Smooth muscle cell (in vitro differentiated cells): ENCODE measurements at regions not wholly inside any gene's neighbourhood (a gene's known extent, or its start where the extent isn't known, plus 50 kb on each side); places are given as distances from the start of the nearest gene placed in this dataset.
"Not testable (repeated sequence)": the region's sequence is repeated elsewhere in the genome, so short reads cannot be mapped to it uniquely, and the experiment has no call there.

Experiments used
- DNase-seq: peaks from one replicate; lab custom pipeline; 2025; ENCODE audit not compliant: unreplicated experiment; lab: John Stamatoyannopoulos, UW
- H2AFZ ChIP-seq: fragments of 200-600 bp; sonication (generic); 2 replicates; pipeline ENCODE4 v1.6.0; 2016; ENCODE audit warnings: antibody characterized with exemption, low read depth, mild to moderate bottlenecking
- H3F3A ChIP-seq: fragments of 200-600 bp; sonication (generic); 2 replicates; pipeline ENCODE4 v1.6.0; 2017; ENCODE audit warnings: antibody characterized with exemption, low read depth
- H3K27ac ChIP-seq: fragments of 200-600 bp; sonication (generic); 2 replicates; pipeline ENCODE4 v1.5.1; 2016; ENCODE audit warnings: low read depth, mild to moderate bottlenecking
- H3K27me3 ChIP-seq: fragments of 200-600 bp; sonication (generic); 2 replicates; pipeline ENCODE4 v1.6.1; 2016; ENCODE audit warnings: low read depth, mild to moderate bottlenecking
- H3K36me3 ChIP-seq: fragments of 200-600 bp; sonication (generic); 2 replicates; pipeline ENCODE4 v1.5.1; 2016; ENCODE audit warnings: low read depth
- H3K4me1 ChIP-seq: fragments of 200-600 bp; sonication (generic); 2 replicates; pipeline ENCODE4 v1.5.1; 2016; ENCODE audit warnings: low read depth
- H3K4me2 ChIP-seq: fragments of 200-600 bp; sonication (generic); 2 replicates; pipeline ENCODE4 v1.6.0; 2016; ENCODE audit warnings: mild to moderate bottlenecking
- H3K4me3 ChIP-seq: fragments of 200-600 bp; sonication (generic); 2 replicates; pipeline ENCODE4 v1.5.1; 2016; ENCODE audit warnings: mild to moderate bottlenecking
- H3K79me2 ChIP-seq: fragments of 200-600 bp; sonication (generic); 2 replicates; pipeline ENCODE4 v1.6.0; 2016; ENCODE audit warnings: low read depth, mild to moderate bottlenecking
- H3K9ac ChIP-seq: fragments of 200-600 bp; sonication (generic); 2 replicates; pipeline ENCODE4 v1.6.0; 2016; ENCODE audit warnings: low read depth
- H3K9me3 ChIP-seq: fragments of 200-600 bp; sonication (generic); replicated peaks from 2 replicates; pipeline ENCODE4 v1.5.1; 2016; ENCODE audit warnings: low read depth
- H4K20me1 ChIP-seq: fragments of 200-600 bp; sonication (generic); 2 replicates; pipeline ENCODE4 v1.6.0; 2016; ENCODE audit warnings: low read depth
- CTCF ChIP-seq: fragments of 200-600 bp; sonication (generic); IDR thresholded peaks from 2 replicates; pipeline ENCODE4 v1.5.1; 2017; ENCODE audit warnings: borderline replicate concordance, mild to moderate bottlenecking, antibody characterized with exemption; ENCODE audit not compliant: insufficient read depth, poor library complexity, severe bottlenecking
- WGBS: methylation state at CpG from one replicate; pipeline ENCODE4 v1.1.7; 2016; ENCODE audit warnings: low lambda C conversion rate; 5-methylcytosine and 5-hydroxymethylcytosine counted together

- Histone ChIP-seq H3K4me3 (no peak overlapping the region), H3K9me3 (no peaks in the 10 kb centered on the region), H3K9ac (no peak overlapping the region), H3K27ac (no peak overlapping the region), H4K20me1 (no peaks in the 10 kb centered on the region), H3K4me2 (no peak overlapping the region), H3K79me2 (no peaks in the 10 kb centered on the region), H2AFZ (no peak overlapping the region), H3F3A (no peaks in the 10 kb centered on the region), H3K27me3 (no peaks in the 10 kb centered on the region), H3K36me3 (no peaks in the 10 kb centered on the region), H3K4me1 (no peaks in the 10 kb centered on the region)
- 65% methylated on average over 1 of the region's 1 CpG for WGBS
- TF ChIP-seq CTCF = no peak
- no peak for DNase-seq
Measured at GRCh38 chr3:191566469-191566868, 105.5 kb downstream of the PYDC2 start.

- H4K20me1 ChIP-seq = no peaks in the 10 kb centered on the region
- 93% methylated on average over 7 of the region's 7 CpGs for WGBS
- no peak overlapping the region for H2AFZ ChIP-seq
Measured at GRCh38 chr3:191568206-191568605, 107.2 kb downstream of the PYDC2 start.

GRCh38 chr3:191592105-191592504 is 131.1 kb downstream of the PYDC2 start:
- H3K27me3 ChIP-seq = no peaks in the 10 kb centered on the region
- no peak overlapping the region for H3K27ac ChIP-seq
- H3K4me3 ChIP-seq = no peak overlapping the region
- H3K9ac ChIP-seq = no peak overlapping the region
- no peak overlapping the region for H3K4me2 ChIP-seq
- H3F3A ChIP-seq = no peaks in the 10 kb centered on the region
- no peak overlapping the region for H2AFZ ChIP-seq
- no peaks in the 10 kb centered on the region for H3K79me2 ChIP-seq
- WGBS = 82% methylated on average over 1 of the region's 1 CpG
- H3K36me3 ChIP-seq = no peaks in the 10 kb centered on the region
- H3K4me1 ChIP-seq = no peaks in the 10 kb centered on the region
- H3K9me3 ChIP-seq = no peaks in the 10 kb centered on the region
- no peaks in the 10 kb centered on the region for H4K20me1 ChIP-seq
- no peak for TF ChIP-seq CTCF
- no peak for DNase-seq

More at GRCh38 chr3:191568206-191568605, 107.2 kb downstream of the PYDC2 start:
- Histone ChIP-seq H3K79me2 (no peaks in the 10 kb centered on the region), H3K4me3 (no peak overlapping the region), H3K4me1 (no peaks in the 10 kb centered on the region), H3K9ac (no peak overlapping the region), H3K27ac (no peak overlapping the region), H3F3A (no peaks in the 10 kb centered on the region), H3K27me3 (no peaks in the 10 kb centered on the region), H3K4me2 (no peak overlapping the region), H3K9me3 (no peaks in the 10 kb centered on the region), H3K36me3 (no peaks in the 10 kb centered on the region)
- DNase-seq = no peak
- no peak for TF ChIP-seq CTCF

GRCh38 chr3:191593486-191593885 is 132.5 kb downstream of the PYDC2 start:
- H3K9ac ChIP-seq = no peak overlapping the region

GRCh38 chr3:191615511-191615910 is 154.5 kb downstream of the PYDC2 start:
- not testable (repeated sequence) for H3K4me2 ChIP-seq, H3K4me3 ChIP-seq, H3K9me3 ChIP-seq, H3F3A ChIP-seq, H3K27ac ChIP-seq, DNase-seq, H2AFZ ChIP-seq, H3K79me2 ChIP-seq, H3K27me3 ChIP-seq, H3K4me1 ChIP-seq, H3K36me3 ChIP-seq, H4K20me1 ChIP-seq, H3K9ac ChIP-seq
- WGBS = 100% methylated on average over 1 of the region's 1 CpG

More at GRCh38 chr3:191593486-191593885, 132.5 kb downstream of the PYDC2 start:
- Histone ChIP-seq H2AFZ (no peak overlapping the region), H3K79me2 (no peaks in the 10 kb centered on the region), H3F3A (no peaks in the 10 kb centered on the region), H4K20me1 (no peaks in the 10 kb centered on the region), H3K4me1 (no peaks in the 10 kb centered on the region), H3K27me3 (no peaks in the 10 kb centered on the region), H3K27ac (no peak overlapping the region), H3K4me2 (no peak overlapping the region), H3K36me3 (no peaks in the 10 kb centered on the region), H3K9me3 (no peaks in the 10 kb centered on the region), H3K4me3 (no peak overlapping the region)
- TF ChIP-seq CTCF = no peak
- DNase-seq = no peak
- 23% methylated on average over 1 of the region's 1 CpG for WGBS
